Left cardiac atrium (tissue), 4 donors: ENCODE measurements at regions not wholly inside any gene's neighbourhood (a gene's known extent, or its start where the extent isn't known, plus 50 kb on each side); places are given as distances from the start of the nearest gene placed in this dataset.

ENCODE experiments used
- ATAC-seq, 2 donors: fragments of 200-7000 bp; cut with Tn5 transposase; one replicate each; pipeline ENCODE4 v1.9.1; 2020; ENCODE audit warnings: mild to moderate bottlenecking in 2 of 2, moderate library complexity in 2 of 2
- DNase-seq: peaks from one replicate; pipeline ENCODE4 v3.0.0-alpha.2; 2020
- intact Hi-C, 2 donors: fragments of 100-400 bp; cut with DNase I; formaldehyde crosslinking; loops; one replicate each; pipeline versions ENCODE4 v1.14.1 to v1.15.1; 2022 to 2023
- donor health status: DM: no; HTN: yes; CAD: no.
- donor health status: DM: no; HTN: yes; CAD: no; lungs with severe emphysema.
- donor health status: DM: yes; HTN: yes; CAD: no.
- donor health status: Dilated cardiomyopathy.

DNA sequence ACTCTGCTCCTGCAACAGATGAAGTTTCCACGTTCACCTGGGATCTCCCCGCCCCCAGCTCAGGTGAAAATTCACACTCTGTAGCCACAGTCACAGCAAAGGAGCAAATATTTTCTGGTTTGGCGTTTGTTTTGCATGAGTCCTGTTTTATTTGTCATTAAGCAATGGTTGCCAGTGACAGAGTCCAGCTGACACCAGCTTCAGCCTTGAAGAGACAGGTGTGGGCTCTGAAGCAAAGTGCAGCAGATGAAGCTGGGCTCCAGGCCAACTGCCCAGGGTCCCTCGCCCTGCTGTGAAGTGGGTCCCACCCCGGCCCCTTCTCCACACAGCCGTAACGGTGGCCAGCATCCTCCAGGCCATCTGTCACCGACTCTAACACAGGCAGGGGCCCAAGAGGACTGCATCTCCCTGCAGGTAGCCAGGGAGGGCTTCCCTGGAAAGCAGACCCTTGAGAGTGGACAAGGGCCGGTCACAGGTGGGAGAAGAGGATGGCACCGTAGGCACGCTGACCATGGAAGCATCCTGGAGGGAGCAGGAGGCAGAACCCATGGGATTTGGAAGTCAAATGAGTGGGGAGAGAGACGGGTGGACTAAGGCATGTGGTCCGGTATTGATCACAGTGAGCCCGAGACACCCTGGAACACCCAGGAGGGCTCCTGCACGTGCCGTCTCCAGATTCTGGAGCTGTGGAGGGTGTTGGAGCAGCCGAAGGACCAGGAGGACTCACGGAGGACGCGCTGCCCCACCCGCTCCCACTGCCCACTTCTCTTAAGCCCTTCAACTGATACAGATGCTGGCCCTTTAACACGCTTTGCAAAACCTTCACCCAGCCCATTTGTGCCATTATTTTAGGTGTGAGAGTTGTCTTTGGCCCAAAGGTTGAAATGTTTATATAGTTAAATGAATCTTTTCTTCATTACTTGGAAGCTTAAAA lies 294.5 kb downstream of the BRD1 start:
- ATAC-seq (no peak), DNase-seq (no peak)
- intact Hi-C loops: no loop called here

DNA sequence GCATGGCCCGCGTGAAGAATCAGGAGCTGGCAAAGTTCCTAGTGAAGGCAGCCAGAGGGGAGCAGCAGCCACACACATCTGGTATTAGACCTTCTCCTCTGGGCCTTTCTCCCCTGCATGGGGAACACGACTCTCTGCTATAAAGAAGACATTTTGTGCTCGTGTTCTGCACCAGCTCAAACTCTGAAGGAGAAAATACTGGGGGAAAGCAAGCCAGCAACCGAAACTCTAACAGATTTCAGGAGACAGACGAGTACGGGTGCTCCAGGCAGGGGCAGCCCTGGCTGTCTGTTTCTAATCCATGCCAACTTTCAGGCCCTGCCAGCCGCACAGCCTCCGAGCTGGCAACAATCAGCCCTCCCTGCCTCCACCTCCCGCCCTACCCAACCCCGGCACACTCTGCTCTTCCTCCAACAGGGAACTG lies 296.3 kb downstream of the BRD1 start:
- DNase-seq (no peak), ATAC-seq (no peak)
- intact Hi-C loops: no loop called here

DNA sequence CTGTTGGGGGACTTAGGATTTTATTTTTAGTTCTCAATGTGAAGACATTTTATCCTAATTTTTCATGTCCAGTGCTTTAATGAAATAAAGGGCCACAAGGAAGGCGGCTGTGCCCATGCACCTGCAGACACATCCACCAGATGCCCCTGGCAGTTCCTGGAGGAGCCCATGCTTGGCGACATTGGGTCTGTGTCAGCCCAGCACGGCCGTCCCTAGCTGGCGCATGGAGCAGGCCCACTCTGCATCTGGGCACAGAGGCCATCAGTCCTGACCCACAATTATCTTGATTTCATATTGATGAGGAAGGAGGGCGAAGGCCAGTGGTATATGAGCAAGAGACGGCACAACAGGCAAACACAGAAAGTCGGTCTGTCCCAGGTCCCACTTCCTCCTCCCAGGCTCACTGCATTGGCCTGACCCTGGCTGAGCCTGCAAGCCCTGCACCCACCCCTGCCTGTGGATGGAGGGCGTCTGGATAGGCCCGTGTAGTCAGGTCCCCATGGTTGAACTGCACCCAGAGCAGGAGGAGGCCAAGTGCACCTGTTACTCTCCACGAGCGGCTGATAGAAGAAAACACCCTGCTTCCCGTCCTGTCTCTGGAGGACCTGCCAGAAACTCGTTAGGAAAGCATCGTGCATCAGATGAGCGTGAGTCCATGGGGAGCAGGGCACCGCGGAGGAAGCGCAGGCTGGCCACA lies 296.9 kb downstream of the BRD1 start:
- no peak for DNase-seq
- ATAC-seq: no peak
- intact Hi-C loops: no loop called here

DNA sequence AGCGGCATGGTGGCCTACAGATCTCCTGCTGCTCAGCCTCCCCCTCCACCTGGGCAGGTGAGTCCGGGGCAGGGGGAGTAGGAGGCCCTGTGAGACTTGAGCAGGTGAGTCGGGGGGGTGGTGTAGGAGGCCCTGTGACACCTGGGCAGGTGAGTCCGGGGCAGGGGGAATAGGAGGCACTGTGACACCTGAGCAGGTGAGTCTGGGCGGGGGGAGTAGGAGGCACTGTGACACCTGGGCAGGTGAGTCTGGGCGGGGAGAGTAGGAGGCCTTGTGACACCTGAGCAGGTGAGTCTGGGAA lies 299.3 kb downstream of the BRD1 start:
- DNase-seq: no peak
- intact Hi-C loops: no loop called here
- no peak for ATAC-seq

DNA sequence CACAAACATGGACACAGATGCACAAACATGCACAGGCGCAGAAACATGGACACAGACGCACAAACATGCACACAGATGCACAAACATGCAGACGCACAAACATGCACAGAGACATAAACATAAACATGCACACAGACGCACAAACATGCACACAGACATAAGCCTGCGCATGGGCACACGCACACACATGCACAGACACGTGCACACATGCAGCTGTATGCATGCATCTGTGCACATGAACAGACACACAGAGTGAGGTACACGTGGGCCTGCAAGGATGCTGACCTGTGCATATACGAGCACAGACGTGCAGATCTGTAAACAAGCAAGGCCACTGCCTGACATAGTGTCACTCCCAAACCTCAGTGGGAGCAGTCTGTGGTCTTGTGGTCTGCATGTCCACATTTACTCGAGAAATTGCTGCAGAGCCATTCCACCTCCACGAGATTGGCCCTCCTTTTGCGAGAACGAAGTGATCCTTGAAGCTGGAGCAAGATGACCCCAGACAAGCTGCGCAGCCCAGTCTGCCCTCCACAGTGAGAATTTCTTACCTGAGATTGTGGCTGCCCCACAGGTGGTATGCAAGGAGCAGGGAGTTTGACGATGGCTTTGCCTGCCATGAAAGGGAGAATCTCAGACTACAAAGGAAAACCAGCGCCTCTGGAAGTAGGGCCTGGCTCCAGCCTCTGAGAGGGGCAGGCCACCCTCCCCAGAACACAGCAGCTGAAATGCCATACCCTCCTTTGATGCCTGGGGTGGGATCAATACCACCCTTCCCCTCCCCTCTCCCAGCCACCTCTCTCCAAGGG lies 299.9 kb downstream of the BRD1 start:
- intact Hi-C loops: no loop called here
- no peak for DNase-seq
- ATAC-seq: no peak

DNA sequence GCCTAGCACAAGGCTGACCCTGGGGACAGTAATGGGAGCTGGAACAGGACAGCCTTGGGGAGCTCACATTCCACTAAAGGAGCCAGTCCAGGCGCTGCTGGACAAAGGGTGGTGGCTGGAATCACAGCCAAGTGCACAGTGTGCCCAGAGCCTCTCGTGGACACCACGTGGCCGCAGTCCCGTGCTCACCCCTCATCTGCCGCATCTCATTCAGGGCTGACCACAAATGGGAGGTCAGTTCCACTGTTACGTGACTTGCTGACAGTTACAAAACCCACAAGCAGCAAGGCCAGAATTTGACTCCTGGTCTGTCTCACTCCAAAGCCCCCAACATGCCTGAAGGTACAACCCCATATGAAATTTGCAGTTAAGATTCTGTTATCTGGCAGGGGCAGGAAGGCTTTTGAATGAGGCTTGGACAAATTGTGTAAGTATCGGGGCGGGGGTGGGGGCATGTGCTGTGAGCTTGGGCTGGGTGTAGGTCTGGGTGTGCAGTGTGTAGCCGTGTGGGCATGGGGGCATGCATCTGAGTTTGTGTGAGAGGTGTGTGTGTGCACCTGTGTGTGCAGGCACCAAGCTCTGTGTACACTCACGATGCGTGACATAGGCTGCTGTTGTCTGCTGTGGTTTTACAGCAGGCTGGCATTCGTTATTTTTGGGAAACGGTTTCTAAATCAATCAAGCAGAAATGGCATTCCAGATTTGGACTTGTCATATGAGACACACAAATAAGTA lies 301.7 kb downstream of the BRD1 start:
- intact Hi-C loops: no loop called here
- ATAC-seq (no peak), DNase-seq (no peak)

DNA sequence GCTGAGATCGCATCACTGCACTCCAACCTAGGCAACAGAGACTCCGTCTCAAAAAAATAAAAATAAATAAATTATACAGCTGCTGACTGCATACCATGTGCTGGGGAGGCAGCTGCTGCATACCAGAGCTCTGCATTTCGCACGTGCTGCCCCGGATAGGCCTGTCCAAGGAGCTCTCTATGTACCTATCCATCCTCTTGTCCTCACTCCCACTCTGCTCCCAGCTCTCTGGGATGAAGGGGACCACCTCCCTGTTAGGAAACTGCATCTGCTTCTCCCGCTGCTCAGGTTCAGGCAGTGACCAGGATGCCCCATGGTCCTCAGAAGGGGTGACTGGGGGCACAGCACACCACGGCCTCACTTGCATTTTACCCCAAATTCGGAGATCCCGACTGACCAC lies 302.3 kb downstream of the BRD1 start:
- ATAC-seq (no peak), DNase-seq (no peak)
- intact Hi-C loops: no loop called here

DNA sequence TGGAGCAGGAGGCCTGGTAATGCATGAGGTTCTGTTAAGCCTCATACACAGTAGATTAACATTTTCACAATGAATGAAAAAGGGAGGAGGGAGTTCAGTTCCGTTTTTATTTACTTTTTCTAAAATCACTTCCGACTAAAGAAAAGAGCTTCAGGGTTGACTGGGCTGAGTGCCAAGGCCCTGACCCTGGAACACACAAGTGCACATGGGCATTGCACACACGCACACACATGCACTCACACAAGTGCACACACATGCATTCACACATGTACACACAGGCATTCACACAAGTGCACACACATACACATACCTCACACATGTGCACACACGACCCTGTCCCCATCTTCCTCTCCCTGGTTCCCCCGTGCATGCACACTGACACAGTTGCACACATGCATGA lies 303.3 kb downstream of the BRD1 start:
- ATAC-seq: no peak
- DNase-seq: no peak
- intact Hi-C loops: no loop called here

DNA sequence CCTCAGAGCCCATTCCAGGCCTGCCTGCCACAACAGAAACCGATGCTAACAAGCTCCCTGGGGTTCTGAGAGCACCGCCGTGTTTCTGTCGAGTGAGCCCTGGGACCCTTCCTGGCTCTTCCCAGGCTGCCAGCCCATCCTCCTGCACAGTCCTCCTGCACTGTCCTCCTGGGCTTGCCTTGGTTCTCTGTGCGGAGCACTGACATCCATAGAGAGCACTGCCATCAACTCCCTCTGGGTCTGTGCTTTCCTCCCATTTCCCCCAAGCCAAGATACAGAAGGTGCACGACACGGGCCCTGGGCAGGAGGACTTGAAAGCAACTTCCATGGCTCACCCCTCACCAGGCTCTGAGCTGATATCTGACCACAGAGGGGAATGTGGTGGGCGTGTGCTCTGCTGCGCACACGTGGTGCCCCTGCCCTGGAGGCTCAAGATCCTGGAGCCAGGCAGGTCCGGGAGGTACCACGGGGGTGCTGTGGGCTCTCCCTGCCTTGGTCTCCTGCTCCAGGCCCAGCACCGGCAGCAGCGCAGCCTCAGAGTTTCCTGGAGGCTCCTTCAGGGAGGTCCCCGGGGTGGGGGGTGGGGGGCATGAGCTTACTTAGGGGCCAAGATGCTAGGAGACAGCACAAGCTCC lies 304.2 kb downstream of the BRD1 start:
- DNase-seq (no peak), ATAC-seq (no peak)
- intact Hi-C loops: no loop called here

DNA sequence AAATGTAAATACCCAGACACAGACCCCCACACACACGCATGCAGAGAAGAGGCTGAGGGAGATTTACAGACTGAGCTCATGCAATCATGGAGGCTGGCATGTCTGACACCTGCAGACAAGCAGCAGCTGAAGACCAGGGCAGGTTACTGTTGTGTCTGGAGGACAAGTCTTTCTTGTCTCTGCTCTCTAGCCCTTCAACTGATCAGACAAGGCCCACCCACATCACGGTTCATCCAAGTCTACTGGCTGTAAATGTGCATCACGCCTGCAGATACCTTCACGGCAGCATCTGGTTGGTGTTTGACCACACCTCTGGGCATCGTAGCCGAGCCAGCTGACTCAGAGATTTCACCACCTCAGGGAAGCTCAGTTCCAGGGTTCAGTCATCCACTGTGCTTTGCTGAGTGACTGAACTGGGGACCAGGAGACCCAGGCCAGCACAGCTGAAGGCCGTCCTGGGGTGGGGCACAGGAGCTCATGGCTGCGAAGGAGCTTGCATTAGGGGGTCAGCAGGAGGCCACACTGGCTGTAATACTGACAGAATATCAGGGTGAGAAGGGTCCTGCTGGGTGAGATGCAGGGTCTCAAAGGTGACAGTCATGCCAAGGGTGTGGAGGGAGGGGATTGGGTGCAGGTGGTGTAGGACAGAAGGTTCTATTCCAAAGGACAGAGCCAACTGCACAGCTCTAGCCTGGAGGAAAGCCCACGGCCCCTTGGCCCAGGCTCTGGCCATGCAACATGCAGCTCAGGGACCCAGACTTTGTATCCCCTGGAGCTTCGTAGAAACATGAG lies 304.9 kb downstream of the BRD1 start:
- no peak for DNase-seq
- intact Hi-C loops: no loop called here
- ATAC-seq: no peak

DNA sequence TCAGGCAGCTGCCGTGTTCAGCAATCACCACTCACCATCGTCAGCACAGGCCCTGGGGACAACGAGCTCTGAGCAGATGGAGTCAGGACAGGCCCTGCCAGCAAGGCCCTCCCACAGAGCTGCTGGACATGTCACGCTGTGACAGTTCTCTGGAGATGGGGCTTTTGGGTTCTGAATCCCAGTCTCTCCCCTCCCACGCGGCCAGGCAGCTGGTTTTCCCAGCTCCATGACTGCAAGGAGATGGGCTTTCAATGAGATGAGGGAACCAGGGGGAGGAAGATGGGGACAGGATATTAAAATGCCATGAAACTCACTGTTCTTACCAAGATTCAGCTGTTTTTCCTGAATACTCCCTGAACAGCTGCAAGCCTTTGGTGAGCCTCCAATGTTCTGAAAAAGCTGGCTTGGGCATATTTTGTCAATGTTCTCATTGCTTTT lies 305.9 kb downstream of the BRD1 start:
- no peak for ATAC-seq
- intact Hi-C loops: no loop called here
- DNase-seq: no peak

DNA sequence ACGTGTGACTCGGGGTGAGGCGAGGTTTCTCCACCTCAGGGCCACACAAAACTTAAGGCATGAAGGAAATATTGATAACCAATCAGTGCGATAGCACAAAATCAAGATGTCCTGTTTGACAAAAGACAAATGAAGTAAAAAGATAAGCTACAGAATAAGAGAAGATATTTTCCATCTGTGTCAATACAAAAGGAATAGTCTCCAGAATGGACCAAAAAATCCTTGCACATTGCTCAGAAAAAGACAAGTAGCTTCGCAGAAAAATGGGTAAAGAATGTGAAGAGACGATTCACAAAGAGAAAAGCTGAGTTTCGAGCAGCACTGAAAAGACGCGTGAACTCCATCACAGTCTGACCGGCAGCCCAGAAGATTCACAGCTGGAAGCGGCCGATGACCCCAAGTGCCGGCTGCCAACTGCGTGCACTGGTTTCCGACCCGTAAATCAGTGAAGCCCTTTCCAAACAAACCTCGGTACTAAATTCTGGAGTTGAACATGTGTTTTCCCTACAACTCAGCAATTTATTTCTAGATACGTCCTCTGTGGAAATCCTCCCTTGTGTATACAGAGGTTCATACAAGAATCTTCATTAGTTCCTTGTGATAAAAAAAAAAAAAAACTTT lies 308.4 kb downstream of the BRD1 start:
- ATAC-seq (no peak), DNase-seq (no peak)
- intact Hi-C loops: no loop called here

DNA sequence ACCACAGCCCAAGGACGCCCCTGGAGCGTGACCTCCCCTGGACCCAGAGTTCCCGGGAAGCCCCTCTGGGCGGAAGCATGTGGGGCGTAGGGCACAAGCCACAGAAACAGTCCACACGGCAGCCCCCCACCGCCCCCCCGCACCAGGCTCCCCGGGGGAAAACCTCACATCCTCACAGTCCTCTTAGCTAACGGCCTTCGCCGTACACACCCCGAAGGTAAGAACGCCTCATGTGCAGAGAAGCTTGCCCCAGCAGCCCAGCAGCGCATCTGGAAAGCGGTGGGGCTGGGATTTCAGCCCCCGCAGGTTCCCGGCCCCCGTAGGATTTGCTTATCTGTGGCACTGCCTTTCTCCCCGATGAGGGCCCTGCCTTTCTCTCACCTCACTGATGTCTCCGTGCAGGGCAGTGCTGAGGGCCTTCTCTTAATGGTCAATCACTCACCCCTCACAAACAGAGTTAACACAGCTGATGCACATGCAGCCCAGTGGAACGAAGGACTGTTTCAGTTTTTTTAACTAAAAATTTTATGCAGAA lies 309.2 kb downstream of the BRD1 start:
- ATAC-seq (no peak), DNase-seq (no peak)
- intact Hi-C loops: no loop called here

DNA sequence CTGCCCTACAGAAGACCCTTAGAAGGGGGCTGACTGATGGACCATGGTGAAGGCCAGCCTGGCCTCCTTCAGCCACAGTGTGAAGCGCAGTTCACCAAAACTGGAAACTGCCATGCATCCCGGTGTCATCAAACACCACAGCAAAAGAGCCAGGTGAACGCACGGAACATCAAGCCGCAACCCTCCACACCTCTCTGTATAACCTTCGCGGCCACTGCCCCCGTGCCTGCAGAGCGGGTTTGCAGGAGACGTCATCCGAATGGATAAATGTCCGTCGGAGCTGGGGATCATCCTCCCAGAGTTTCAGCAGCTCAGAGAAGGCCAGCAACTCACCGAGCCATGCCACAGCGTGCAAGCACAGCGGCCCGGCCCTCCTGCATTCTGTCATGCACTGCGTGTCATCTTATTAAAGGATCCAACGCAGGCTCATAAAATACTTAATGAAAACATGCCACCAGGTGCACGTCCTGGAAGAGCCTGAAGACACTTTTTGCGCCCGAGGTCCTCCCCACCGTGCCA lies 309.9 kb downstream of the BRD1 start:
- DNase-seq: no peak
- ATAC-seq: no peak
- intact Hi-C loops: no loop called here

DNA sequence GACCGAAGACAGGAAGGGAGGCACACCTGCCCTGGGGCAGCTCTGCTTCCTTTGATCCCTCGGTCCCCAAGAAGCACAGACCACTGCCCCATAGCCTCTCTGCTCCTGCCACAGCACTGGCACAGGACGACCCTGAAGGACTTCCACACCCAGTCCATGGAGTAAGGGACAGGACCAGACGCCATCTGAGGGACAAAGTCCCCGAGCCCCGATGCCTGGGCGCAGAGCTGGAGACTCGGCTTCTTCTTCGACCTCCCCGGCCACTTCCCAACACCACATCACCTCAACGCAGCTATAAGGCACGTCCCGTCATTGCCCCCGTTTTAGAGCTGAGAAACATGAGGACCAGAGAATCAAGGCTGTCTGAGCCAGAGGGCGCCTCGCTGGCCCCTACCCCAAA lies 310.5 kb downstream of the BRD1 start:
- ATAC-seq: no peak
- intact Hi-C loops: no loop called here
- DNase-seq: no peak

DNA sequence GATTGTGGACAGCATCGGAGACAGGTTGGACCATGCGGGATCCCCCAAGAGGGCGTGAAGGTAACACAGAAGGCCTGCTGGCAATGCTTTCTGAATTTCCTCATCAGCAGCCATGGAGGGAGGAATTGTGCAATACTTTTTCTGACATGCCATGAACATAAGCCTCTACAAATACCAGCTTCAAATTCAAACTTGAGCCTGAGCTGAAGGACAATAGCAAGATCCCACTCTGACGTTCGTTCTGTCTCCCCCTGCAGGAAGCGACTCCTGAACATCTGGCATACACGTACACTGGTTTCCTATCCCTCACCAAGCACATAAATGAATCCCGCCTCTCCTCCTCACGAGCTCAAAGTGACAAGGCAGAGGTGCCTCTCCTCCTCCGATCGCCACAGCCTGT lies 312.2 kb downstream of the BRD1 start:
- intact Hi-C loops: no loop called here
- no peak for ATAC-seq
- DNase-seq: no peak

DNA sequence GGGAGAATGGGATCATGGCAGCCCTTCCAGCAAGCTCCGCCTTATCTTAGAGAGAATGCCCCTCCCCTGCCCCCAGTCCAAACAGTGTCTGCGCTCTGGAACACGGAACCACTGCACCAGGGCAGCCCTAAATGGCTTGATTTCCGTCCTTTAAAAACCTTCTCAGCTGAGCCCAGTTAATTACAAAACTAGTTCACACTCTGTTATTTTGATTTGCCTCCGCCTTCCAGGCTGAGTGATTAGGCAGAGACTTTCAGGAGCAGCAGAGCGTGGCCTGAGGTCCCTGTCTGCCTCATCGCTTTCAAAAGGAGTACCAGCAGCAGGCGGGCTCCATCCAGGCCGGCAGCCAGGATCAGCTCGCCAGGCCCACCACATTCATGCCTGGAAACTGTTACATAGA lies 313.0 kb downstream of the BRD1 start:
- DNase-seq: no peak
- ATAC-seq: no peak
- intact Hi-C loops: no loop called here
